ENCODE measurements at regions not wholly inside any gene's neighbourhood (a gene's known extent, or its start where the extent isn't known, plus 50 kb on each side); places are given as distances from the start of the nearest gene placed in this dataset.

GRCh38 chr3:26308454-26308853, 314.1 kb upstream of the LRRC3B start:
- TF ChIP-seq EZH2 (IDR thresholded peaks at IDR 0.05; ENCODE audit: low read length): no peak
- TF ChIP-seq, protein P1, sequence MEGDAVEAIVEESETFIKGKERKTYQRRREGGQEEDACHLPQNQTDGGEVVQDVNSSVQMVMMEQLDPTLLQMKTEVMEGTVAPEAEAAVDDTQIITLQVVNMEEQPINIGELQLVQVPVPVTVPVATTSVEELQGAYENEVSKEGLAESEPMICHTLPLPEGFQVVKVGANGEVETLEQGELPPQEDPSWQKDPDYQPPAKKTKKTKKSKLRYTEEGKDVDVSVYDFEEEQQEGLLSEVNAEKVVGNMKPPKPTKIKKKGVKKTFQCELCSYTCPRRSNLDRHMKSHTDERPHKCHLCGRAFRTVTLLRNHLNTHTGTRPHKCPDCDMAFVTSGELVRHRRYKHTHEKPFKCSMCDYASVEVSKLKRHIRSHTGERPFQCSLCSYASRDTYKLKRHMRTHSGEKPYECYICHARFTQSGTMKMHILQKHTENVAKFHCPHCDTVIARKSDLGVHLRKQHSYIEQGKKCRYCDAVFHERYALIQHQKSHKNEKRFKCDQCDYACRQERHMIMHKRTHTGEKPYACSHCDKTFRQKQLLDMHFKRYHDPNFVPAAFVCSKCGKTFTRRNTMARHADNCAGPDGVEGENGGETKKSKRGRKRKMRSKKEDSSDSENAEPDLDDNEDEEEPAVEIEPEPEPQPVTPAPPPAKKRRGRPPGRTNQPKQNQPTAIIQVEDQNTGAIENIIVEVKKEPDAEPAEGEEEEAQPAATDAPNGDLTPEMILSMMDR (optimal IDR thresholded peaks at IDR 0.05 in 1 of 3, IDR thresholded peaks at IDR 0.05 in 1 of 3, conservative IDR thresholded peaks at IDR 0.05 in 1 of 3; ENCODE audit: extremely low read depth in 1 of 3, insufficient read depth in 2 of 3, low read length in 3 of 3): no peak

Data from keratinocyte (primary cell).